ENCODE measurements at regions not wholly inside any gene's neighbourhood (a gene's known extent, or its start where the extent isn't known, plus 50 kb on each side); places are given as distances from the start of the nearest gene placed in this dataset.

GRCh38 chr13:73596382-73596781 lies 537.6 kb downstream of the KLF5 start:
- TF ChIP-seq POLR2AphosphoS5 (IDR thresholded peaks at IDR 0.05; ENCODE audit: borderline replicate concordance, low read depth, low read length) (no peak), EZH2 (IDR thresholded peaks at IDR 0.05) (no peak)

Data from SK-N-MC (cell line).